ENCODE measurements at regions not wholly inside any gene's neighbourhood (a gene's known extent, or its start where the extent isn't known, plus 50 kb on each side); places are given as distances from the start of the nearest gene placed in this dataset.

DNA sequence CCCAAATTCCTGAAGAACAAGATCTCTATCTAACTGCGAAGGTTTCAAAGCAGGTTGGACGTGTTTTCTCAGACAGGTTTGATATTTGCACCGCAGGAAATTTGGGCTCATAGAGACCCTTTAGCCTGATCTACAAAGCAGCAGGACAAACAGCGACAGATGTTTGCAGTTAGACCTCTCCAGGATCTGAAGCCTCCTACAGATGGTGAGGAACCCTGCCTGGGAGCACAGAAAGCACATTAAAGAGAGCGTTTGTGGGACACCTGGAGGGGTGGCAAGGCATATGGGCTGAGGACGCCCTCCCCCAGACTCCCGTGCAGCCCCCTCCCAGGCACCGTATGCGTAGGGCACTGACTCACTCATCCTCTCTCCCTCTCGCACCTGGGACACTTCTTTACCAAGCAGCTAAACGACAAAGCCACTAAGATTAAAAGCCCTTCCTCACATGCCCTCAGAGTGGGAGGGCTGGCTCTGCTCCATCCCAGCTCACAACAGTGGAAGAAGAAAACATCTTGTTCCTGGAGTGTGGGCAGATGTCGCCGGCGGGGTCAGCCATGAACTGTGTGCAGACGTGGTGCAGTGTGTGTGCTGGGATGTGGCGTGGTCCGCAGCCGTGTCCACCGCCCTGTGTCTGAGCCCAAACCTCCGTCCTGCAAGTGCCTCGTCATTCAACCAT is 249.7 kb upstream of the AFDN start:
- Mint-ChIP-seq H3K27ac (ENCODE audit: unreplicated experiment) (peak overlapping the region; percentile 15), H3K4me1 (peaks cover 61% of the 10 kb centered on the region)

DNA sequence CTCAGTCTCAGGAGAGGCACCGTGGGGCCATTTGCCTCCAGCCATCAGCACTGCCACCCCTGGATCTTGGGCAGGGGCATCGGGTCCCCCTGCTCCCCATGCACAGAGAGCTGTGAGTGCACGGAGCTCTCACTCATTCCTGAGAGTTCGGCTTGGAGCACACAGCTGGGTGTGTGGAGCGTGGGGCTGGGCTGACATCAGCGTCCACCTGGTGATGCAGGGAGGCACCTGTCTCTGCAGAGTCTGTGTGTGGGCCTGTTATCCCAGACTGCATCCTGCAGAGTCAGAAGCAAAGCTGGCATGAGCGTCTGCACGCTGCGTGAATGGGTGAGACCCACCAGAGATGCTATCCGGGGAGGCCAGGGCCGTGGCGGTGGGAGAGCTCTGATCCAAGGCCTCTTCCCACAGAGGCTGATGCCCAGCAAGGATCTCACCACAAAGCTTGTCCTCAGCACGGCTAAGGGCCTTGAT is 248.8 kb upstream of the AFDN start:
- TF ChIP-seq, protein P1, sequence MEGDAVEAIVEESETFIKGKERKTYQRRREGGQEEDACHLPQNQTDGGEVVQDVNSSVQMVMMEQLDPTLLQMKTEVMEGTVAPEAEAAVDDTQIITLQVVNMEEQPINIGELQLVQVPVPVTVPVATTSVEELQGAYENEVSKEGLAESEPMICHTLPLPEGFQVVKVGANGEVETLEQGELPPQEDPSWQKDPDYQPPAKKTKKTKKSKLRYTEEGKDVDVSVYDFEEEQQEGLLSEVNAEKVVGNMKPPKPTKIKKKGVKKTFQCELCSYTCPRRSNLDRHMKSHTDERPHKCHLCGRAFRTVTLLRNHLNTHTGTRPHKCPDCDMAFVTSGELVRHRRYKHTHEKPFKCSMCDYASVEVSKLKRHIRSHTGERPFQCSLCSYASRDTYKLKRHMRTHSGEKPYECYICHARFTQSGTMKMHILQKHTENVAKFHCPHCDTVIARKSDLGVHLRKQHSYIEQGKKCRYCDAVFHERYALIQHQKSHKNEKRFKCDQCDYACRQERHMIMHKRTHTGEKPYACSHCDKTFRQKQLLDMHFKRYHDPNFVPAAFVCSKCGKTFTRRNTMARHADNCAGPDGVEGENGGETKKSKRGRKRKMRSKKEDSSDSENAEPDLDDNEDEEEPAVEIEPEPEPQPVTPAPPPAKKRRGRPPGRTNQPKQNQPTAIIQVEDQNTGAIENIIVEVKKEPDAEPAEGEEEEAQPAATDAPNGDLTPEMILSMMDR (conservative IDR thresholded peaks at IDR 0.05), result no peak
- Mint-ChIP-seq H3K9me3 (no peaks in the 10 kb centered on the region), H3K27me3 (ENCODE audit: low read depth) (peaks cover 3% of the 10 kb centered on the region), H3K36me3 (ENCODE audit: low read depth) (peaks cover under 1% of the 10 kb centered on the region), H3K27ac (ENCODE audit: unreplicated experiment) (no peak overlapping the region), H3K4me1 (peaks cover 55% of the 10 kb centered on the region), H3K4me3 (no peak overlapping the region)
- DNase-seq (ENCODE audit: low read depth, low spot score), result no peak

More for the DNA sequence above, 249.7 kb upstream of the AFDN start:
- H3K36me3 Mint-ChIP-seq (ENCODE audit: low read depth), result no peaks in the 10 kb centered on the region
- peaks cover 6% of the 10 kb centered on the region for H3K27me3 Mint-ChIP-seq (ENCODE audit: low read depth)
- no peak overlapping the region for H3K4me3 Mint-ChIP-seq
- DNase-seq (ENCODE audit: low read depth, low spot score), result no peak
- no peaks in the 10 kb centered on the region for H3K9me3 Mint-ChIP-seq
- TF ChIP-seq, protein P1 (conservative IDR thresholded peaks at IDR 0.05), result no peak

DNA sequence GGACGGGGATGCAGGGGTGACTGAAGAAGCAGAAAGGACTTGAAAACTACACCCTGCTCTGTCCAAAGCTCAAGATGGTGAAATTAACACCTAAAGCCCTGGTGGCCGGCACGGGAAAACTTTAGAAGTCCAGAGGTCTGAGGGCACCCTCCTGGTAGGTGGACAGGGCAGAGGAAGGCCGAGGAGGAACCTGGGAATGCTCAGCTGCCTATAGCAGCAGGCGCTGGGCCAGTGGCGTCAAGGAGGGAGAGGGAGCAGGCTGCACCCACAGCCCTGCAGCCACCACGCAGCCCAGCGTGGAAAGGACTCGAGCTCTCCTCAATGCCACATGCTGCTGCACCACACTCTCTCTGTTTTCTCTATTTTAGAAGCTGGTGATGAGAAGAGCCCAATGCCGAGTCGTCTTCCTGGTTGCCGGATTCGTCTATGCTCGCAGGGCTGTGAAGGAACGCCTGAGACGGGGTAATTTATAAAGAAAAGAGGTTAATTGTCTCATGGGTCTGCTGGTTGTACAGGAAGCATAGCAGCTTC is 248.3 kb upstream of the AFDN start:
- Mint-ChIP-seq H3K4me3 (no peak overlapping the region), H3K9me3 (no peaks in the 10 kb centered on the region), H3K27me3 (ENCODE audit: low read depth) (no peaks in the 10 kb centered on the region), H3K4me1 (peaks cover 52% of the 10 kb centered on the region), H3K27ac (ENCODE audit: unreplicated experiment) (no peak overlapping the region), H3K36me3 (ENCODE audit: low read depth) (peaks cover 2% of the 10 kb centered on the region)
- TF ChIP-seq, protein P1 (conservative IDR thresholded peaks at IDR 0.05), result no peak
- DNase-seq (ENCODE audit: low read depth, low spot score), result no peak

DNA sequence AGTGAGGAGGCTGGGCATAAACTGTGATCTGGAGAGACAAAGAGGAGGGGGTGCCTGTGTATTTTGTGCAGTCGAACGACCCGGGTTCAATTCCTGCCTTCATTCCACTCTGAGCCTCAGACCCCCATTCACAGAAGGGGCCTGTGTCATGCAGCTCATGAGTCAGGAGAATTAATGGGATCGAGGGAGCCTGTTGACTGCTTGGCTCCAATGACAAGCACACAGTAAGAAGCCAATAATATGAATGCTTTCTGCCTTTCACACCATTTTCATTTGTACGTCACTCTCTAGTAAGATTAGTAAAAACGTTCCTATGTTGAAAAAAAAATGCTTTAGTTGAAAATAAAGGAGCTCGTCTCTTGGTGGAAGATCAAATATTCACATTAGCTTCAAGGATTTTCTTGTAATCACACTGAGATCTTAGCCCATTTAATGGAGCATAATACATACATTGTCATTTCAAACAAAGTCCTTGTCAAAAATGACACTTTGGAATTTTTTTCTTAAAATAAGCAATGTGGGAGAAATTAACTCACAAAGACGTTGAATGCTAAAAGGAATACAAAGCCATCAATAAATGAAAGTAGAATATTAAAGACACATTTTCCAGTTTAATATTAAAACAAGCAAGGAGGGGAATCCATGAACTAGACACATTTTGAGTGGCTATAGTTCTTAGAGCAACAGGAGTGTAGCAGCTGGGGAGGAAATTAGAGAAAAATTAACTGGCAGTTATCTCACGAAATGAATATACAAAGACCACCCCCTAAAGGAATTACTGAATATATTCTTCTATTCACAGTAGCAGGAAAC is 246.7 kb upstream of the AFDN start:
- H3K27me3 Mint-ChIP-seq (ENCODE audit: low read depth), result no peaks in the 10 kb centered on the region
- H3K27ac Mint-ChIP-seq (ENCODE audit: unreplicated experiment), result peak overlapping the region; percentile 14

DNA sequence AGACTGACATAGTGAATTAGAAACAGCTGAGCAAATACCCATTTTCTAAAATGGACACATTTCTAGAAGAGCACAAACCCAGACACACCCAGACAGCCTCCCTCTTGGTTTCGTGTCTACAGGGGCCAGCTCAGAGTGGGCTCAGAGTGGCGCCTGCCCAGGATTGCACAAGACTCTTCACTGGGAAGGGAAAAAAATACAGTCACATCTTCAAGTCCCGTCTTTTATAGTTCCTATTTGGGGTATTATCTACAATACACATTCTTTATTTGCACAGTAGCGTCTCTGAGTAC is 246.1 kb upstream of the AFDN start:
- Mint-ChIP-seq H3K4me3 (no peak overlapping the region), H3K27me3 (ENCODE audit: low read depth) (no peaks in the 10 kb centered on the region), H3K4me1 (peaks cover 37% of the 10 kb centered on the region), H3K36me3 (ENCODE audit: low read depth) (peaks cover 18% of the 10 kb centered on the region), H3K9me3 (peaks cover 13% of the 10 kb centered on the region), H3K27ac (ENCODE audit: unreplicated experiment) (no peak overlapping the region)
- TF ChIP-seq, protein P1 (conservative IDR thresholded peaks at IDR 0.05), result no peak
- no peak for DNase-seq (ENCODE audit: low read depth, low spot score)

More for the DNA sequence above, 246.7 kb upstream of the AFDN start:
- H3K4me3 Mint-ChIP-seq, result no peak overlapping the region
- DNase-seq (ENCODE audit: low read depth, low spot score), result no peak
- peaks cover 12% of the 10 kb centered on the region for H3K36me3 Mint-ChIP-seq (ENCODE audit: low read depth)
- H3K9me3 Mint-ChIP-seq, result peaks cover 7% of the 10 kb centered on the region
- TF ChIP-seq, protein P1 (conservative IDR thresholded peaks at IDR 0.05), result no peak
- peaks cover 39% of the 10 kb centered on the region for H3K4me1 Mint-ChIP-seq

Measured in neural crest cell (in vitro differentiated cells).